ENCODE measurements at regions not wholly inside any gene's neighbourhood (a gene's known extent, or its start where the extent isn't known, plus 50 kb on each side); places are given as distances from the start of the nearest gene placed in this dataset.

- TF ChIP-seq, protein P1, sequence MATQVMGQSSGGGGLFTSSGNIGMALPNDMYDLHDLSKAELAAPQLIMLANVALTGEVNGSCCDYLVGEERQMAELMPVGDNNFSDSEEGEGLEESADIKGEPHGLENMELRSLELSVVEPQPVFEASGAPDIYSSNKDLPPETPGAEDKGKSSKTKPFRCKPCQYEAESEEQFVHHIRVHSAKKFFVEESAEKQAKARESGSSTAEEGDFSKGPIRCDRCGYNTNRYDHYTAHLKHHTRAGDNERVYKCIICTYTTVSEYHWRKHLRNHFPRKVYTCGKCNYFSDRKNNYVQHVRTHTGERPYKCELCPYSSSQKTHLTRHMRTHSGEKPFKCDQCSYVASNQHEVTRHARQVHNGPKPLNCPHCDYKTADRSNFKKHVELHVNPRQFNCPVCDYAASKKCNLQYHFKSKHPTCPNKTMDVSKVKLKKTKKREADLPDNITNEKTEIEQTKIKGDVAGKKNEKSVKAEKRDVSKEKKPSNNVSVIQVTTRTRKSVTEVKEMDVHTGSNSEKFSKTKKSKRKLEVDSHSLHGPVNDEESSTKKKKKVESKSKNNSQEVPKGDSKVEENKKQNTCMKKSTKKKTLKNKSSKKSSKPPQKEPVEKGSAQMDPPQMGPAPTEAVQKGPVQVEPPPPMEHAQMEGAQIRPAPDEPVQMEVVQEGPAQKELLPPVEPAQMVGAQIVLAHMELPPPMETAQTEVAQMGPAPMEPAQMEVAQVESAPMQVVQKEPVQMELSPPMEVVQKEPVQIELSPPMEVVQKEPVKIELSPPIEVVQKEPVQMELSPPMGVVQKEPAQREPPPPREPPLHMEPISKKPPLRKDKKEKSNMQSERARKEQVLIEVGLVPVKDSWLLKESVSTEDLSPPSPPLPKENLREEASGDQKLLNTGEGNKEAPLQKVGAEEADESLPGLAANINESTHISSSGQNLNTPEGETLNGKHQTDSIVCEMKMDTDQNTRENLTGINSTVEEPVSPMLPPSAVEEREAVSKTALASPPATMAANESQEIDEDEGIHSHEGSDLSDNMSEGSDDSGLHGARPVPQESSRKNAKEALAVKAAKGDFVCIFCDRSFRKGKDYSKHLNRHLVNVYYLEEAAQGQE (IDR thresholded peaks at IDR 0.05), result no peak
- TF ChIP-seq, protein P2, sequence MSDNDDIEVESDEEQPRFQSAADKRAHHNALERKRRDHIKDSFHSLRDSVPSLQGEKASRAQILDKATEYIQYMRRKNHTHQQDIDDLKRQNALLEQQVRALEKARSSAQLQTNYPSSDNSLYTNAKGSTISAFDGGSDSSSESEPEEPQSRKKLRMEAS (IDR thresholded peaks at IDR 0.05), result no peak
These were observed 515.7 kb downstream of the MED13L start (continued) for GRCh38 chr12:115761784-115762183.

- TF ChIP-seq, protein P3, sequence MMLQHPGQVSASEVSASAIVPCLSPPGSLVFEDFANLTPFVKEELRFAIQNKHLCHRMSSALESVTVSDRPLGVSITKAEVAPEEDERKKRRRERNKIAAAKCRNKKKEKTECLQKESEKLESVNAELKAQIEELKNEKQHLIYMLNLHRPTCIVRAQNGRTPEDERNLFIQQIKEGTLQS (IDR thresholded peaks at IDR 0.05), result no peak
- TF ChIP-seq RAD21 (IDR thresholded peaks at IDR 0.05) (no peak), GABPA (IDR thresholded peaks at IDR 0.05 in 1 of 2, conservative IDR thresholded peaks at IDR 0.05 in 1 of 2) (no peak), FOXA2 (IDR thresholded peaks at IDR 0.05) (no peak), NR2F2 (IDR thresholded peaks at IDR 0.05) (no peak), HNF4A (conservative IDR thresholded peaks at IDR 0.05) (no peak), CTCF (IDR thresholded peaks at IDR 0.05; ENCODE audit: low read depth, low read length, missing input control) (no peak)
- H3K9me3 ChIP-seq (ENCODE audit: control insufficient read depth in 4 of 4, low read length in 3 of 4), result no peaks in the 10 kb centered on the region
- no peaks in the 10 kb centered on the region for H3K4me1 ChIP-seq (ENCODE audit: control insufficient read depth in 4 of 4, insufficient read depth in 4 of 4, low read length in 3 of 4)
- H3K36me3 ChIP-seq (ENCODE audit: control insufficient read depth in 4 of 4, insufficient read depth in 3 of 4, low read depth in 1 of 4, low read length in 3 of 4), result no peaks in the 10 kb centered on the region
- no peak for DNase-seq (ENCODE audit: low spot score)
- WGBS, result 87% methylated on average over 5 of the region's 5 CpGs
- no peak overlapping the region for H3K9ac ChIP-seq (ENCODE audit: low read depth in 1 of 2, low read length in 2 of 2)
- no peak overlapping the region for H3K27ac ChIP-seq (ENCODE audit: low read depth in 1 of 2, low read length in 2 of 2)
- H3K4me3 ChIP-seq (ENCODE audit: low read depth in 1 of 3, low read length in 3 of 3), result no peak overlapping the region
- peaks cover 0 to 4% (median 1%) of the 10 kb centered on the region in 4 donors for H3K27me3 ChIP-seq (ENCODE audit: control insufficient read depth in 4 of 4, insufficient read depth in 4 of 4, low read length in 3 of 4)
These were observed 517.3 kb downstream of the MED13L start for GRCh38 chr12:115760231-115760630.

DNA sequence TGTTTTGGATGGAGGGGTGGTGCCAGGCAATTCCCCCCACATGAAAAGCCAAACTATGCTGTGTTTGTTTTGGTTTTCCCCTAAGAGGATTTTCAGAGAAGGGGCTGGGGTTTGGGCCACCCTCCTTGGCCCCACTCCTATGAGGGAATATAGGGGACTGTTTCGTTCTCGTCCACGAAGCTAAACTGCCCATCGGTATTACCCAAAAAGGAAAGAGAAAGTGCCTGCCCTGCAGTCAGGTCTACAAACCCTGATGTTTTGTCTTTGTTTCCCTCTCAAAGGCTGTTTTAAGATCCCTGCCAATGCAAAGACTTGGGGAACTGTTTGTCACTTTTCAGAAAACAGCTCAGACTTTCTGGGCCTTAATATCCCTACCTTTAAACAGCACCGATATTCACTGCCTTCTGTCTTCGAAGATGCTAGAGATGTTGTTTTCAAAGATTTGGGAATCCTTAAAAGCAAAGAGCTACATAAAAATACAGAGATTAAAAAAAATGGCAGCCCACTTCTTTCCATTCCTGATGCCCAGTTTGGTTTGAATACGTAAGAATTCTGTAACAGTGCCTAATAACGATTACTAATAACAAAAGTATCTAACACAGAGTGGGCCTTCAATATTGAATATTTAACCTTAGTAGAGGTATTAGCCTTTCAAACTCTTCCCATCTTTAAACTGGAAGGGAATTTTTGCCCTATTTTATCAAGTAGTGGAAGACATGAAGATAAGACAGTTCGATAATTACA, 518.4 kb downstream of the MED13L start:
- no peaks in the 10 kb centered on the region for H3K4me1 ChIP-seq (ENCODE audit: control insufficient read depth in 4 of 4, insufficient read depth in 4 of 4, low read length in 3 of 4)
- TF ChIP-seq TAF1 (conservative IDR thresholded peaks at IDR 0.05) (no peak), RAD21 (IDR thresholded peaks at IDR 0.05) (no peak), EGR1 (IDR thresholded peaks at IDR 0.05; ENCODE audit: low read depth in 2 of 2) (no peak), JUND (IDR thresholded peaks at IDR 0.05) (no peak), FOXA1 (IDR thresholded peaks at IDR 0.05) (no peak), HNF4A (conservative IDR thresholded peaks at IDR 0.05) (no peak), ZBTB33 (IDR thresholded peaks at IDR 0.05) (no peak), NR2F2 (IDR thresholded peaks at IDR 0.05) (no peak), YY1 (IDR thresholded peaks at IDR 0.05) (no peak), RXRA (IDR thresholded peaks at IDR 0.05) (no peak), GABPA (IDR thresholded peaks at IDR 0.05 in 1 of 2, conservative IDR thresholded peaks at IDR 0.05 in 1 of 2) (no peak)
- TF ChIP-seq, protein P1 (IDR thresholded peaks at IDR 0.05), result no peak
- no peak for DNase-seq (ENCODE audit: low spot score)
- H3K27me3 ChIP-seq (ENCODE audit: control insufficient read depth in 4 of 4, insufficient read depth in 4 of 4, low read length in 3 of 4), result peaks cover 0 to 4% (median 1%) of the 10 kb centered on the region in 4 donors
- H3K4me3 ChIP-seq (ENCODE audit: low read depth in 1 of 3, low read length in 3 of 3), result no peak overlapping the region
- H3K36me3 ChIP-seq (ENCODE audit: control insufficient read depth in 4 of 4, insufficient read depth in 3 of 4, low read depth in 1 of 4, low read length in 3 of 4), result no peaks in the 10 kb centered on the region
- WGBS, result 91% methylated on average over 9 of the region's 9 CpGs
- H3K27ac ChIP-seq (ENCODE audit: low read depth in 1 of 2, low read length in 2 of 2), result no peak overlapping the region
- H3K9me3 ChIP-seq (ENCODE audit: control insufficient read depth in 4 of 4, low read length in 3 of 4), result no peaks in the 10 kb centered on the region
- H3K9ac ChIP-seq (ENCODE audit: low read depth in 1 of 2, low read length in 2 of 2), result no peak overlapping the region

Measured in liver (tissue), 8 donors.